HepG2 (cell line): ENCODE measurements at regions not wholly inside any gene's neighbourhood (a gene's known extent, or its start where the extent isn't known, plus 50 kb on each side); places are given as distances from the start of the nearest gene placed in this dataset.

Experiments
- ATAC-seq: fragments of 200-7000 bp; cut with Tn5 transposase; 3 replicates; pipeline ENCODE4 v1.9.1; 2020; ENCODE audit warnings: mild to moderate bottlenecking, moderate library complexity
- BruUV-seq: library from RNA; stranded (reverse); fragments of 400-500 nt; replicated peaks from 2 replicates; lab custom pipeline; 2021; lab: Mats Ljungman, UMichigan
- CTCF ChIA-PET: fragments of 300-600 bp; formaldehyde crosslinking; extraction: SDS; loops from one replicate; lab custom pipeline; 2021; ENCODE audit warnings: low total read pairs, inconsistent platforms, low intra/inter-chr PET ratio; lab: Yijun Ruan, JAX
- POLR2A ChIA-PET: fragments of 350-600 bp; sonication (Branson Sonifier 250); formaldehyde crosslinking; loops from one replicate; lab custom pipeline; 2020; ENCODE audit warnings: antibody characterized with exemption, inconsistent platforms; lab: Yijun Ruan, JAX
- DNase-seq: peaks from one replicate; pipeline ENCODE4 v3.0.0-alpha.2; 2015; ENCODE audit warnings: low spot score
- FAIRE-seq: peaks from 3 replicates; lab custom pipeline; 2011; peaks lifted over from hg19 to GRCh38; lab: Jason Lieb, UNC
- H2AFZ ChIP-seq: one replicate; pipeline ENCODE4 v1.6.1; 2011; ENCODE audit warnings: low read length, inconsistent platforms
- H3K27ac ChIP-seq: fragments of 300-600 bp; 3 replicates; pipeline ENCODE4 v1.8.0; 2011; ENCODE audit warnings: mixed run types, mild to moderate bottlenecking, mixed read lengths, low read length, inconsistent platforms; ENCODE audit not compliant: insufficient read depth; ENCODE audit errors: extremely low read length
- H3K27me3 ChIP-seq, 2 experiments: fragments of 200-600 bp in 1 of 2; 2 replicates in 1 of 2; 3 replicates in 1 of 2; pipeline versions ENCODE4 v1.6.0 to v1.8.0; 2011; ENCODE audit warnings: low read length in 2 of 2, mild to moderate bottlenecking in 2 of 2, moderate library complexity in 2 of 2, inconsistent platforms in 1 of 2; ENCODE audit not compliant: insufficient read depth in 2 of 2, control insufficient read depth in 1 of 2
- H3K36me3 ChIP-seq, 2 experiments: fragments of 200-600 bp in 1 of 2; replicated peaks in 1 of 2; 2 replicates in 1 of 2; 3 replicates in 1 of 2; pipeline versions ENCODE4 v1.5.1 to v1.8.0; 2011; ENCODE audit warnings: low read length in 2 of 2, inconsistent platforms in 1 of 2; ENCODE audit not compliant: insufficient read depth in 2 of 2, control insufficient read depth in 1 of 2
- H3K4me1 ChIP-seq: 2 replicates; pipeline ENCODE4 v1.5.1; 2012; ENCODE audit warnings: low read length, inconsistent platforms; ENCODE audit not compliant: insufficient read depth
- H3K4me2 ChIP-seq: 2 replicates; pipeline ENCODE4 v1.6.0; 2011; ENCODE audit warnings: low read depth, low read length, inconsistent platforms
- H3K4me3 ChIP-seq, 3 experiments: fragments of 200-600 bp in 1 of 3; sonication (generic), shearing (Covaris generic) in 1 of 3; replicated peaks in 1 of 3; 2 replicates each; pipeline ENCODE4 v1.5.1; 2011 to 2016; ENCODE audit warnings: low read length in 3 of 3, inconsistent platforms in 2 of 3, low read depth in 2 of 3, mild to moderate bottlenecking in 2 of 3, control low read depth in 1 of 3, mixed read lengths in 1 of 3; ENCODE audit not compliant: insufficient read depth in 1 of 3
- H3K79me2 ChIP-seq: one replicate; pipeline ENCODE4 v1.6.1; 2011; ENCODE audit warnings: low read length, inconsistent platforms; ENCODE audit not compliant: insufficient read depth
- H3K9ac ChIP-seq: 2 replicates; pipeline ENCODE4 v1.6.0; 2011; ENCODE audit warnings: mild to moderate bottlenecking, low read depth, low read length, inconsistent platforms; ENCODE audit not compliant: insufficient read depth
- H3K9me3 ChIP-seq: 2 replicates; pipeline ENCODE4 v1.5.1; 2012; ENCODE audit warnings: mild to moderate bottlenecking, low read length
- H4K20me1 ChIP-seq: 2 replicates; pipeline ENCODE4 v1.6.0; 2011; ENCODE audit warnings: inconsistent platforms, mild to moderate bottlenecking, low read length, moderate library complexity; ENCODE audit not compliant: insufficient read depth
- AGO2 ChIP-seq: fragments of 200-400 bp; formaldehyde crosslinking; optimal IDR thresholded peaks from 2 replicates; pipeline ENCODE3; 2017; ENCODE audit warnings: mild to moderate bottlenecking, low read depth, low read length, moderate library complexity
- BCL6 ChIP-seq: IDR thresholded peaks from 2 replicates; pipeline ENCODE4 v1.6.1; 2016; ENCODE audit warnings: missing genetic modification reagents, missing compliant biosample characterization
- CBX1 ChIP-seq: IDR thresholded peaks from one replicate; pipeline ENCODE4 v1.6.1; 2016; ENCODE audit warnings: antibody characterized with exemption, low read depth
- DR1 ChIP-seq: sonication (generic); formaldehyde crosslinking; IDR thresholded peaks from 2 replicates; pipeline ENCODE4 v1.8.0; 2021; ENCODE audit warnings: mild to moderate bottlenecking, missing genetic modification reagents, inconsistent platforms
- GTF2F1 ChIP-seq: fragments of 150-350 bp; IDR thresholded peaks from 2 replicates; pipeline ENCODE4 v1.6.1; 2014; ENCODE audit warnings: low read length
- MAF1 ChIP-seq: sonication (generic); formaldehyde crosslinking; IDR thresholded peaks from 2 replicates; pipeline ENCODE4 v1.5.0; 2020; ENCODE audit warnings: missing genetic modification reagents, borderline replicate concordance
- MAZ ChIP-seq, 2 experiments: sonication (generic) in 1 of 2; formaldehyde crosslinking in 1 of 2; IDR thresholded peaks; 2 replicates each; pipeline versions ENCODE4 v1.5.0 to v1.6.1; 2012 to 2020; ENCODE audit warnings: low read depth in 2 of 2, mild to moderate bottlenecking in 2 of 2, borderline replicate concordance in 1 of 2, improper control_type of control experiment in 1 of 2, low read length in 1 of 2, missing genetic modification reagents in 1 of 2, moderate library complexity in 1 of 2
- POLR2A ChIP-seq, 2 experiments: IDR thresholded peaks; 2 replicates each; pipeline ENCODE4 v1.6.1; 2011; ENCODE audit warnings: low read depth in 2 of 2, low read length in 2 of 2, mild to moderate bottlenecking in 1 of 2, moderate library complexity in 1 of 2; ENCODE audit not compliant: insufficient read depth in 1 of 2
- SKI ChIP-seq: fragments of 450-650 bp; IDR thresholded peaks from one replicate; pipeline ENCODE4 v1.6.1; 2018; ENCODE audit warnings: mild to moderate bottlenecking; ENCODE audit not compliant: partially characterized antibody
- SMAD1 ChIP-seq: sonication (generic); formaldehyde crosslinking; IDR thresholded peaks from 2 replicates; pipeline ENCODE4 v1.4.0; 2020; ENCODE audit warnings: missing genetic modification reagents, low read depth, mild to moderate bottlenecking, borderline replicate concordance
- SRSF4 ChIP-seq: fragments of 200-400 bp; formaldehyde crosslinking; IDR thresholded peaks from one replicate; pipeline ENCODE4 v1.6.1; 2018; ENCODE audit warnings: mild to moderate bottlenecking, low read depth, low read length, moderate library complexity; ENCODE audit not compliant: poor library complexity, severe bottlenecking
- TFE3 ChIP-seq: IDR thresholded peaks from 2 replicates; pipeline ENCODE4 v1.6.1; 2016
- ZBTB21 ChIP-seq: sonication (generic); formaldehyde crosslinking; IDR thresholded peaks from 2 replicates; pipeline ENCODE4 v1.4.0; 2020; ENCODE audit warnings: missing genetic modification reagents
- ZNF761 ChIP-seq: sonication (generic); formaldehyde crosslinking; conservative IDR thresholded peaks from 2 replicates; pipeline ENCODE4 v1.4.0; 2020; ENCODE audit warnings: mild to moderate bottlenecking, missing genetic modification reagents
- WGBS: methylation state at CpG from one replicate; pipeline ENCODE4 v1.1.6; 2017; ENCODE audit warnings: low lambda C conversion rate; 5-methylcytosine and 5-hydroxymethylcytosine counted together
- in situ Hi-C: cut with HindIII; loops from 2 replicates; pipeline ENCODE4 v1.10.0; 2017; ENCODE audit warnings: low pct_unique_long_range_greater_than_20kb; ENCODE audit not compliant: extremely low pct_ligation_motif_present
- intact Hi-C: fragments of 100-400 bp; cut with micrococcal nuclease; formaldehyde crosslinking; loops from one replicate; pipeline ENCODE4 v1.10.0; 2022; ENCODE audit not compliant: unreplicated experiment
- TF ChIP-seq, protein P1 (sequence below): sonication (generic); formaldehyde crosslinking; IDR thresholded peaks from 2 replicates; pipeline ENCODE4 v1.5.0; 2020; ENCODE audit warnings: mild to moderate bottlenecking, missing genetic modification reagents
- TF ChIP-seq, protein P2 (sequence below): sonication (generic); formaldehyde crosslinking; IDR thresholded peaks from 2 replicates; pipeline ENCODE4 v1.4.0; 2020; ENCODE audit warnings: mild to moderate bottlenecking, missing genetic modification reagents

GRCh38 chr4:35939751-35940150, 304.6 kb downstream of the ARAP2 start:
- H3K9ac ChIP-seq: no peak overlapping the region
- FAIRE-seq: no peak
- no TSS peak for BruUV-seq
- H3K4me1 ChIP-seq: no peaks in the 10 kb centered on the region
- no peaks in the 10 kb centered on the region for H3K9me3 ChIP-seq
- WGBS: 0% methylated on average over 1 of the region's 1 CpG
- intact Hi-C loops (loop anchor here (10.0 kb wide), 1 partner anchor 985 kb away; no protein-coding TSS in a partner anchor), in situ Hi-C loops (no loop called here)
- ChIA-PET POLR2A (no interaction called here), CTCF (no interaction called here)
- no peak overlapping the region for H3K4me3 ChIP-seq
- H3K27me3 ChIP-seq: no peaks in the 10 kb centered on the region
- no peak for DNase-seq
- no peaks in the 10 kb centered on the region for H4K20me1 ChIP-seq
- TF ChIP-seq DR1 (CRISPR knock-in tag) (no peak), TFE3 (CRISPR knock-in tag) (no peak), GTF2F1 (no peak), ZNF761 (no peak)
- H2AFZ ChIP-seq: no peak overlapping the region
- no peak for ATAC-seq
- no peak overlapping the region for H3K4me2 ChIP-seq
- H3K36me3 ChIP-seq: no peaks in the 10 kb centered on the region
- H3K27ac ChIP-seq: no peak overlapping the region
- no peaks in the 10 kb centered on the region for H3K79me2 ChIP-seq

- H3K9me3 ChIP-seq: no peaks in the 10 kb centered on the region
- 0% methylated on average over 2 of the region's 2 CpGs for WGBS
- H3K36me3 ChIP-seq: no peaks in the 10 kb centered on the region
- CTCF ChIA-PET: no interaction called here
- ATAC-seq: no peak
- H3K4me3 ChIP-seq: no peak overlapping the region
- H3K79me2 ChIP-seq: no peaks in the 10 kb centered on the region
- in situ Hi-C loops (no loop called here), intact Hi-C loops (no loop called here)
- no peaks in the 10 kb centered on the region for H3K27me3 ChIP-seq
- no peak overlapping the region for H3K27ac ChIP-seq
- H3K9ac ChIP-seq: no peak overlapping the region
- H3K4me2 ChIP-seq: no peak overlapping the region
- no peaks in the 10 kb centered on the region for H3K4me1 ChIP-seq
- H4K20me1 ChIP-seq: no peaks in the 10 kb centered on the region
- H2AFZ ChIP-seq: no peak overlapping the region
- POLR2A ChIA-PET: no interaction called here
- BruUV-seq: no TSS peak
- DNase-seq: no peak
- FAIRE-seq: no peak
- no peak for TF ChIP-seq CBX1
- no peak for TF ChIP-seq AGO2
- no peak for TF ChIP-seq ZBTB21 (CRISPR knock-in tag)
- no peak for TF ChIP-seq SRSF4
- no peak for TF ChIP-seq MAF1 (CRISPR knock-in tag)
- no peak for TF ChIP-seq SKI
- TF ChIP-seq, protein P1, sequence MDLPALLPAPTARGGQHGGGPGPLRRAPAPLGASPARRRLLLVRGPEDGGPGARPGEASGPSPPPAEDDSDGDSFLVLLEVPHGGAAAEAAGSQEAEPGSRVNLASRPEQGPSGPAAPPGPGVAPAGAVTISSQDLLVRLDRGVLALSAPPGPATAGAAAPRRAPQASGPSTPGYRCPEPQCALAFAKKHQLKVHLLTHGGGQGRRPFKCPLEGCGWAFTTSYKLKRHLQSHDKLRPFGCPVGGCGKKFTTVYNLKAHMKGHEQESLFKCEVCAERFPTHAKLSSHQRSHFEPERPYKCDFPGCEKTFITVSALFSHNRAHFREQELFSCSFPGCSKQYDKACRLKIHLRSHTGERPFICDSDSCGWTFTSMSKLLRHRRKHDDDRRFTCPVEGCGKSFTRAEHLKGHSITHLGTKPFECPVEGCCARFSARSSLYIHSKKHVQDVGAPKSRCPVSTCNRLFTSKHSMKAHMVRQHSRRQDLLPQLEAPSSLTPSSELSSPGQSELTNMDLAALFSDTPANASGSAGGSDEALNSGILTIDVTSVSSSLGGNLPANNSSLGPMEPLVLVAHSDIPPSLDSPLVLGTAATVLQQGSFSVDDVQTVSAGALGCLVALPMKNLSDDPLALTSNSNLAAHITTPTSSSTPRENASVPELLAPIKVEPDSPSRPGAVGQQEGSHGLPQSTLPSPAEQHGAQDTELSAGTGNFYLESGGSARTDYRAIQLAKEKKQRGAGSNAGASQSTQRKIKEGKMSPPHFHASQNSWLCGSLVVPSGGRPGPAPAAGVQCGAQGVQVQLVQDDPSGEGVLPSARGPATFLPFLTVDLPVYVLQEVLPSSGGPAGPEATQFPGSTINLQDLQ: no peak
- no peak for TF ChIP-seq MAZ (IDR thresholded peaks at IDR 0.05; ENCODE audit: borderline replicate concordance, low read depth, low read length)
- no peak for TF ChIP-seq MAZ (CRISPR knock-in tag; IDR thresholded peaks at IDR 0.05; ENCODE audit: low read depth)
- TF ChIP-seq SMAD1 (CRISPR knock-in tag): no peak
- no peak for TF ChIP-seq BCL6
- TF ChIP-seq, protein P2, sequence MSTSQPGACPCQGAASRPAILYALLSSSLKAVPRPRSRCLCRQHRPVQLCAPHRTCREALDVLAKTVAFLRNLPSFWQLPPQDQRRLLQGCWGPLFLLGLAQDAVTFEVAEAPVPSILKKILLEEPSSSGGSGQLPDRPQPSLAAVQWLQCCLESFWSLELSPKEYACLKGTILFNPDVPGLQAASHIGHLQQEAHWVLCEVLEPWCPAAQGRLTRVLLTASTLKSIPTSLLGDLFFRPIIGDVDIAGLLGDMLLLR (CRISPR knock-in tag): no peak
- no peak for TF ChIP-seq POLR2A (IDR thresholded peaks at IDR 0.05; ENCODE audit: insufficient read depth in 1 of 2, low read depth in 2 of 2, low read length in 2 of 2)
Observed at GRCh38 chr4:35942092-35942491, 302.2 kb downstream of the ARAP2 start.
